Liver (tissue), 8 donors: ENCODE measurements at regions not wholly inside any gene's neighbourhood (a gene's known extent, or its start where the extent isn't known, plus 50 kb on each side); places are given as distances from the start of the nearest gene placed in this dataset.

ENCODE experiments used
- DNase-seq: peaks from one replicate; pipeline ENCODE4 v3.0.0-alpha.2; 2017; ENCODE audit warnings: low spot score
- H3K27ac ChIP-seq, 2 donors: one replicate each; pipeline ENCODE4 v1.7.0; 2013; ENCODE audit warnings: inconsistent platforms in 2 of 2, low read length in 2 of 2, control low read depth in 1 of 2, low read depth in 1 of 2, mild to moderate bottlenecking in 1 of 2
- H3K27me3 ChIP-seq, 4 donors: one replicate each; pipeline versions ENCODE4 v1.6.1 to v1.7.0; 2013; ENCODE audit warnings: low read length in 3 of 4, inconsistent platforms in 1 of 4, mild to moderate bottlenecking in 1 of 4, moderate library complexity in 1 of 4; ENCODE audit not compliant: control insufficient read depth in 4 of 4, insufficient read depth in 4 of 4
- H3K36me3 ChIP-seq, 4 donors: one replicate each; pipeline versions ENCODE4 v1.6.1 to v1.7.0; 2013; ENCODE audit warnings: low read length in 3 of 4, mild to moderate bottlenecking in 3 of 4, low read depth in 1 of 4, moderate library complexity in 1 of 4; ENCODE audit not compliant: control insufficient read depth in 4 of 4, insufficient read depth in 3 of 4
- H3K4me1 ChIP-seq, 4 donors: one replicate each; pipeline versions ENCODE4 v1.6.1 to v1.7.0; 2013; ENCODE audit warnings: low read length in 3 of 4, mild to moderate bottlenecking in 3 of 4, moderate library complexity in 1 of 4; ENCODE audit not compliant: control insufficient read depth in 4 of 4, insufficient read depth in 4 of 4
- H3K4me3 ChIP-seq, 3 donors: one replicate each; pipeline versions ENCODE4 v1.6.1 to v1.7.0; 2013; ENCODE audit warnings: low read length in 3 of 3, control low read depth in 1 of 3, low read depth in 1 of 3, mild to moderate bottlenecking in 1 of 3
- H3K9ac ChIP-seq, 2 donors: one replicate each; pipeline ENCODE4 v1.7.0; 2013; ENCODE audit warnings: low read length in 2 of 2, mild to moderate bottlenecking in 2 of 2, moderate library complexity in 2 of 2, control low read depth in 1 of 2, low read depth in 1 of 2
- H3K9me3 ChIP-seq, 4 donors: one replicate each; pipeline versions ENCODE4 v1.6.1 to v1.7.0; 2013; ENCODE audit warnings: low read length in 3 of 4; ENCODE audit not compliant: control insufficient read depth in 4 of 4
- ATF3 ChIP-seq: IDR thresholded peaks from 2 replicates; pipeline ENCODE4 v1.6.1; 2016; ENCODE audit warnings: antibody characterized with exemption
- CTCF ChIP-seq: fragments of 150-350 bp; IDR thresholded peaks from 2 replicates; pipeline ENCODE4 v1.5.1; 2017; ENCODE audit warnings: improper control_type of control experiment, low read depth, low read length; ENCODE audit not compliant: missing input control
- EGR1 ChIP-seq, 2 donors: IDR thresholded peaks; 2 replicates each; pipeline ENCODE4 v1.6.1; 2016 to 2018; ENCODE audit warnings: antibody characterized with exemption in 2 of 2, low read depth in 2 of 2
- FOXA1 ChIP-seq: IDR thresholded peaks from 2 replicates; pipeline ENCODE4 v1.6.1; 2016; ENCODE audit warnings: antibody characterized with exemption
- FOXA2 ChIP-seq: IDR thresholded peaks from 2 replicates; pipeline ENCODE4 v1.6.1; 2016; ENCODE audit warnings: antibody characterized with exemption
- GABPA ChIP-seq, 2 donors: IDR thresholded peaks in 1 of 2; conservative IDR thresholded peaks in 1 of 2; 2 replicates each; pipeline ENCODE4 v1.6.1; 2016; ENCODE audit warnings: antibody characterized with exemption in 2 of 2, mild to moderate bottlenecking in 1 of 2, moderate library complexity in 1 of 2
- HNF4A ChIP-seq, 2 donors: conservative IDR thresholded peaks; 2 replicates each; pipeline ENCODE4 v1.6.1; 2016; ENCODE audit warnings: antibody characterized with exemption in 2 of 2, mild to moderate bottlenecking in 2 of 2
- HNF4G ChIP-seq: IDR thresholded peaks from 2 replicates; pipeline ENCODE4 v1.6.1; 2016; ENCODE audit warnings: antibody characterized with exemption
- JUND ChIP-seq, 2 donors: IDR thresholded peaks; 2 replicates each; pipeline ENCODE4 v1.6.1; 2016; ENCODE audit warnings: antibody characterized with exemption in 2 of 2
- MAX ChIP-seq: IDR thresholded peaks from 2 replicates; pipeline ENCODE4 v1.6.1; 2016; ENCODE audit warnings: antibody characterized with exemption
- NR2F2 ChIP-seq: IDR thresholded peaks from 2 replicates; pipeline ENCODE4 v1.6.1; 2016; ENCODE audit warnings: antibody characterized with exemption
- RAD21 ChIP-seq, 2 donors: IDR thresholded peaks; 2 replicates each; pipeline ENCODE4 v1.6.1; 2016; ENCODE audit warnings: antibody characterized with exemption in 2 of 2, mild to moderate bottlenecking in 2 of 2
- REST ChIP-seq: IDR thresholded peaks from 2 replicates; pipeline ENCODE4 v1.6.1; 2016; ENCODE audit warnings: antibody characterized with exemption, mild to moderate bottlenecking
- SP1 ChIP-seq: IDR thresholded peaks from 2 replicates; pipeline ENCODE4 v1.6.1; 2018; ENCODE audit warnings: antibody characterized with exemption, mild to moderate bottlenecking
- ZBTB33 ChIP-seq: IDR thresholded peaks from 2 replicates; pipeline ENCODE4 v1.6.1; 2016; ENCODE audit warnings: antibody characterized with exemption
- WGBS: extraction: QIAGEN DNeasy Blood & Tissue Kit; methylation state at CpG from one replicate; pipeline ENCODE4 v1.1.7; 2013; 5-methylcytosine and 5-hydroxymethylcytosine counted together
- donor health status: healthy.
- donor health status: healthy.
- donor health status: healthy.
- donor health status: healthy.
- donor health status: healthy.

GRCh38 chr13:78286748-78287147 lies 316.6 kb downstream of the POU4F1 start:
- WGBS, result 41% methylated on average over 1 of the region's 1 CpG
- no peaks in the 10 kb centered on the region for H3K36me3 ChIP-seq
- no peak overlapping the region for H3K4me3 ChIP-seq
- H3K27ac ChIP-seq, result no peak overlapping the region
- H3K27me3 ChIP-seq, result no peaks in the 10 kb centered on the region
- no peak overlapping the region for H3K9ac ChIP-seq
- no peak for DNase-seq
- no peaks in the 10 kb centered on the region for H3K4me1 ChIP-seq
- peaks cover 0 to 3% (median 0%) of the 10 kb centered on the region in 4 donors for H3K9me3 ChIP-seq
- TF ChIP-seq MAX (no peak), EGR1 (IDR thresholded peaks at IDR 0.05; ENCODE audit: low read depth in 2 of 2) (no peak), ATF3 (no peak), FOXA2 (no peak), JUND (IDR thresholded peaks at IDR 0.05) (no peak), REST (no peak), FOXA1 (no peak), GABPA (IDR thresholded peaks at IDR 0.05 in 1 of 2, conservative IDR thresholded peaks at IDR 0.05 in 1 of 2) (no peak), SP1 (no peak), HNF4G (no peak), CTCF (no peak), RAD21 (IDR thresholded peaks at IDR 0.05) (no peak), HNF4A (conservative IDR thresholded peaks at IDR 0.05) (no peak), ZBTB33 (no peak)

- no peak overlapping the region for H3K9ac ChIP-seq
- no peaks in the 10 kb centered on the region for H3K36me3 ChIP-seq
- H3K27ac ChIP-seq, result no peak overlapping the region
- TF ChIP-seq FOXA1 (no peak), NR2F2 (no peak)
- 70% methylated on average over 4 of the region's 4 CpGs for WGBS
- DNase-seq, result no peak
- no peaks in the 10 kb centered on the region for H3K4me1 ChIP-seq
- H3K27me3 ChIP-seq, result peaks cover 0 to 5% (median 0%) of the 10 kb centered on the region in 4 donors
- peaks cover 0 to 5% (median 1%) of the 10 kb centered on the region in 4 donors for H3K9me3 ChIP-seq
- no peak overlapping the region for H3K4me3 ChIP-seq
Observed at GRCh38 chr13:78265098-78265497, 338.3 kb downstream of the POU4F1 start.
